HUES6 (cell line): ENCODE measurements at regions not wholly inside any gene's neighbourhood (a gene's known extent, or its start where the extent isn't known, plus 50 kb on each side); places are given as distances from the start of the nearest gene placed in this dataset.
"Not testable (repeated sequence)": the region's sequence is repeated elsewhere in the genome, so short reads cannot be mapped to it uniquely, and the experiment has no call there.

Source experiments
- H3K27ac ChIP-seq: 2 replicates; pipeline ENCODE4 v1.7.0; 2013; ENCODE audit warnings: low read depth, mild to moderate bottlenecking, low read length, inconsistent platforms
- H3K27me3 ChIP-seq: 2 replicates; pipeline ENCODE4 v1.6.1; 2013; ENCODE audit warnings: low read length; ENCODE audit not compliant: control insufficient read depth, insufficient read depth
- H3K36me3 ChIP-seq: 2 replicates; pipeline ENCODE4 v1.6.1; 2013; ENCODE audit warnings: low read length; ENCODE audit not compliant: control insufficient read depth, insufficient read depth
- H3K4me1 ChIP-seq: 2 replicates; pipeline ENCODE4 v1.6.1; 2013; ENCODE audit warnings: low read length; ENCODE audit not compliant: control insufficient read depth, insufficient read depth
- H3K4me3 ChIP-seq: 2 replicates; pipeline ENCODE4 v1.5.1; 2013; ENCODE audit warnings: low read depth, low read length
- H3K9ac ChIP-seq: one replicate; pipeline ENCODE4 v1.6.1; 2013; ENCODE audit warnings: mild to moderate bottlenecking, low read length
- H3K9me3 ChIP-seq: 2 replicates; pipeline ENCODE4 v1.6.1; 2013; ENCODE audit warnings: low read depth, low read length; ENCODE audit not compliant: control insufficient read depth, insufficient read depth

DNA sequence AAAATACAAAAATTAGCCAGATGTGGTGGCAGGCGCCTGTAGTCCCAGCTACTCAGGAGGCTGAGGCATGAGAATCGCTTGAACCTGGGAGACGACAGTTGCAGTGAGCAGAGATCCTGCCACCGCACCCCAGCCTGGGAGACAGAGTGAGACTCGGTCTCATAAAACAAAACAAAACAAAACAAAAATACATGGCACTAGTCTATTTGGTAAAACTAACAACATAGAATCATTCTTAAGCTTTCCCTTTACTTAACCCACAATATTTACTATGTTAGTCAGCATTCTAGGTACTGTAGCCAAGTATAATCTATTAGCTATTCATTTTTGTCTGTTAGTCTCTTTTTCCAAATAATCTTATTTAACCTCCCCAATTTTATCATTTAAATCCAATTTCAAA lies 1482.8 kb downstream of the SLITRK5 start:
- Histone ChIP-seq H3K9me3 (peaks cover 3% of the 10 kb centered on the region; the same call in 1 of the 2 replicates), H3K36me3 (no peaks in the 10 kb centered on the region), H3K27ac (no peak overlapping the region), H3K9ac (no peak overlapping the region), H3K4me1 (no peaks in the 10 kb centered on the region), H3K27me3 (no peaks in the 10 kb centered on the region), H3K4me3 (no peak overlapping the region)

DNA sequence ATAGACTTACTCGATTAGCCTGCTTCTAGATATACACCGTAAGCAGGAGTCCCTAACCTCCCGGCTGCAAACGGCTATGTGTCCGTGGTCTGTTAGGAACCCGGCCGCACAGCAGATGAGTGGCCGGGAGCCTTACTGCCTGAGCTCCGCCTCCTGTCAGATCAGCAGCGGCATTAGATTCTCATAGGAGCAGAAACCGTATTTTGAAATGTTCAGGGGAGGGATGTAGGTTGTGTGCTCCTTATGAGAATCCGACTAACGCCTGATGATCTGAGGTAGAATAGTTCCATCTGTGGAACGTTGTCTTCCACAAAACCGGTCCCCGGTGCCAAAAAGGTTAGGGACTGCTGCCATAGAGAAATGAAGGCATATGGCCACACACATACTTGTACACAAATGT lies 1491.9 kb downstream of the SLITRK5 start:
- no peaks in the 10 kb centered on the region for H3K4me1 ChIP-seq
- no peaks in the 10 kb centered on the region for H3K27me3 ChIP-seq
- no peak overlapping the region for H3K27ac ChIP-seq
- no peaks in the 10 kb centered on the region for H3K36me3 ChIP-seq
- H3K9ac ChIP-seq: no peak overlapping the region
- H3K9me3 ChIP-seq: no peaks in the 10 kb centered on the region
- H3K4me3 ChIP-seq: no peak overlapping the region

DNA sequence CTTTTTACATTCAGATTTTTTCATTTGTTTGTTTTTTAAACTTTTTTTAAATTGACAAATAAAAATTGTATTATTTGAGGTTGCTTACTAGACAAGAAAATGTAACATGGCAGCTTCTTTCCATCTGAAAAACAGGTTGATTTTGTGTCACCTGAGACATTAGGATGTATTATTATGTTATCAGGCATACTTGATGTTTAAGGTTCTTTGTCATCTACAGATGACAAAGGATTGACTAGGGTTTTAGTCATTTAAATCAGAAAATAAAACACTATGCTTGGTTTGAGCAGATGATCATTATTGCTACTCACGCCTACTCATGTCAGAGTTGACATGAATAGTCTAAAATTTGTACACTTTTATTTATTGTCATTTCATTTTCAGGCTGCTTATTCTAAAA lies 1494.5 kb downstream of the SLITRK5 start:
- Histone ChIP-seq H3K9ac (no peak overlapping the region), H3K27ac (no peak overlapping the region), H3K9me3 (no peaks in the 10 kb centered on the region), H3K4me3 (no peak overlapping the region), H3K36me3 (no peaks in the 10 kb centered on the region), H3K27me3 (no peaks in the 10 kb centered on the region), H3K4me1 (no peaks in the 10 kb centered on the region)

DNA sequence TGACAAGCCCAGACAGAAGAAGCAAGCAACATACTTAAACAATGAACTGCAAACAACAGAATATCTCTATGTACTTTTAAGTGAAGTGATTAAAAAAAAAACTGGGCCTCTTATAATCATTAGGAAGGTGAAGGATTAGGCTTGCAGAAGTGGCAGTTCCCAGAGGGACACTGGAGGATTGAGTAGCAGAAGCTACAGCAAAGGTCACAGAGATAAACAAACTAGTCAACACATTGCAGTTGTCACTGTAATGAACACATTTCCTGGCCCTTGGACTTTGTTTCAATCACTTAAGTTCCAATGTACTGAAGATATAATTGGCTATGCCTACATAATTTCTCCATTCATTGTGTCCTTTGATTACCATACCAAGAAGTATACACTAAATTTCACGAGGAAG lies 1498.8 kb downstream of the SLITRK5 start:
- no peaks in the 10 kb centered on the region for H3K36me3 ChIP-seq
- no peak overlapping the region for H3K4me3 ChIP-seq
- no peaks in the 10 kb centered on the region for H3K9me3 ChIP-seq
- H3K4me1 ChIP-seq: no peaks in the 10 kb centered on the region
- H3K9ac ChIP-seq: no peak overlapping the region
- no peaks in the 10 kb centered on the region for H3K27me3 ChIP-seq
- H3K27ac ChIP-seq: no peak overlapping the region

DNA sequence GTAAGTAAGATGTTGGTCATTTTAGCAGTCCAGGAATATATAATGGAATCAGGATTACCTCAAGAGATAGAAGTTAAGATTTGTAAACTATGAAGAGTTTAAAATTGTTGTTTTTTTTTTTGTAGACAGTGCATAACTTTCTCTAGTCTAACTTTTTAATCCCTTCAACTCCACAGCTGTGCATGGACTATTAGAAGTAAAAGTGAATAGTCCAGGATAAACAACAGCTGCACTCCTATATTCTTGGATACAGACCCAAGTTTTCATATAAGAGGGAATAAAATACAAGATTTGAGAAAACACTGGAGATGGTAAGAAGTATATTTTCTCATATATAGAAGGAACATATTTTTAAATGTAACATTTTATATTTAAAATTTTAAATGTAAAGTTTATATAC lies 1509.9 kb downstream of the SLITRK5 start:
- H3K36me3 ChIP-seq: no peaks in the 10 kb centered on the region
- no peak overlapping the region for H3K9ac ChIP-seq
- no peak overlapping the region for H3K4me3 ChIP-seq
- H3K27me3 ChIP-seq: no peaks in the 10 kb centered on the region
- H3K9me3 ChIP-seq: peaks cover 15% of the 10 kb centered on the region; the same call in 1 of the 2 replicates
- H3K27ac ChIP-seq: no peak overlapping the region
- no peaks in the 10 kb centered on the region for H3K4me1 ChIP-seq

DNA sequence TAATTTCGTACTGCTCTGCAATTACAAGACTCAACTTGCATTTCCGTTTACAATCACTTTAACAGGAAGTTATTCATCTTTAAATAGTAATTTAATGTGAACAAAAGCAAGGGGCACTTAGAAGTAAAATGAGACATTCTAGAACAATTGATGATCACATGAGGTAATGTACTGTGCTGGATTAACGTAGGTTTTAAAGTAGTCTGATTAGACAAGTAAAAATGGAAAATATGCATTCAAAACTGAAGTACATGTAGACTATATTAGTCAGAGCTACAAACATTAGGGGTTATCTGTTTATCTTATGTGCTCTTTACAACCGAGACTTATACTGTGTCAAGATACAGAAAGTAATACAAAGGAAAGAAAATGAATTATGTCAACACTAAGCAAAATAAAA lies 1528.0 kb downstream of the SLITRK5 start:
- H3K9me3 ChIP-seq: no peaks in the 10 kb centered on the region
- no peak overlapping the region for H3K4me3 ChIP-seq
- no peak overlapping the region for H3K27ac ChIP-seq
- no peaks in the 10 kb centered on the region for H3K36me3 ChIP-seq
- H3K9ac ChIP-seq: no peak overlapping the region
- H3K27me3 ChIP-seq: no peaks in the 10 kb centered on the region
- H3K4me1 ChIP-seq: no peaks in the 10 kb centered on the region

DNA sequence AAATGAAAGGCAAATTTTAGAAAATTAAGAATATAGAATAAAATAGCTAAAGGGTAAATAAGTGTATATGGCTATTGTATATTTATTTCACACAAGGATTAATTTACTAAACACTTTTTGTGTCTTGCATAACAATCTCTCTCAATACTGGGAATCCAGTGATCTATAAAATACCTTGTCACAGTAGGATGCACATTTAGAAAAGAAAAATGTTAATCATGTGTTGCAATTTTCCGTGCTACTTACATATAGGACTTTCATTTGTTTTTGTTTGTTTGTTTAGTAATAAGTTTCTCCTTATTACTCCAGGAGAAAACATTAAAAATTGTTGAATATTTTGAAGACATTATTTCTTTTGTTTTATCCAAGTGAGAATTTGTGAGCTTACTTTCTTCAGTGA lies 1533.3 kb downstream of the SLITRK5 start:
- peaks cover 3% of the 10 kb centered on the region; the same call in 1 of the 2 replicates for H3K4me1 ChIP-seq
- H3K9ac ChIP-seq: no peak overlapping the region
- H3K4me3 ChIP-seq: no peak overlapping the region
- H3K27me3 ChIP-seq: no peaks in the 10 kb centered on the region
- no peaks in the 10 kb centered on the region for H3K9me3 ChIP-seq
- H3K27ac ChIP-seq: no peak overlapping the region
- no peaks in the 10 kb centered on the region for H3K36me3 ChIP-seq

DNA sequence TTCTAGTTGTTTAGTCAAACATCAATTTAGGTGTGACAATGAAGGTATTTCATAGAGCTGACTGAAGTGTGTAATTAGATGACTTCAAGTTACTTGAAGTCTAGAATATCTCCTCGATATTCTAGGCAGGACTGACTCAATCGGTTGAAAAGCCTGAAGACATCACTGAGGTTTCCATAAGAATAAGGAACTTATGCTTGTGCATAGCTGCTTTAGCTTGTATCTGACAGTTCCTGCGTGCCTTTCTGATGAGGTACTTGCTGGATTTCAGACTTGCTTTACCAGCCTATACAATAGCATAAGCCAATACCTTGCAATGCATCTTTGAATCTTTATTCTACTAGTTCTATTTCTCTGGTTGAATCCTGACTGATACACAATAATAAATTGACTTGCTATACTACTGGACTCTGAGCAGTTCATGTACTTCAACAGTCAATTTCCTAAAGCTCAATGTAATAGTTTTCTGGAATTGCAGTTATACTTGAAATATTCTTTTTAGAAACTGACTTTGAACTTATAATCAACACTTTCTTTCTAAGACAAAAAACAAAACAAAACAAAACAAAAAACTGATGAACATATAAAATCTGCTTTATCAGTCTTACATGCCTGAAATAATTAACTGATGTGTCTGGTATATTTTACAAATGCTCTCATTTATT lies 1534.8 kb downstream of the SLITRK5 start:
- no peaks in the 10 kb centered on the region for H3K36me3 ChIP-seq
- no peak overlapping the region for H3K4me3 ChIP-seq
- H3K27ac ChIP-seq: no peak overlapping the region
- no peak overlapping the region for H3K9ac ChIP-seq
- H3K4me1 ChIP-seq: peaks cover 3% of the 10 kb centered on the region; the same call in 1 of the 2 replicates
- H3K9me3 ChIP-seq: no peaks in the 10 kb centered on the region
- no peaks in the 10 kb centered on the region for H3K27me3 ChIP-seq

DNA sequence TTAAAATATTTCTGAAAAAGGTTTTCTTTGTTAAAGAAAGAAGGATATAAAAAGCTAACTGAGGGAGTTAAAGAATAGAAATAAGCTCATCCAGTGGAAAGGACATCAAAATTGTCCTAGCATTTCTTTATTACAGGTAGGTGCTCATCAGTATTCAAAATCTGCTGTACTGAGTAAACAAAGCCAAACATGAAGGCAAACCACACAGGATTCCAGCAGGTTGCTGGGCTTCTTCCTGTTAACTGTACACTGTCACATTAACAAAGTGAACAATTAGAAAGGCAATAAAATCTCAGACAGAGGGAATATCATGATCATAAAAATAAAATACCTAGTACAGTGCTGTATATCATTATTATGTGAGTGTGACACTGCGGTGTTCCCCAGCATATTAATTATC lies 1541.0 kb downstream of the SLITRK5 start:
- H3K4me3 ChIP-seq: no peak overlapping the region
- H3K27ac ChIP-seq: no peak overlapping the region
- H3K36me3 ChIP-seq: no peaks in the 10 kb centered on the region
- H3K27me3 ChIP-seq: no peaks in the 10 kb centered on the region
- H3K9ac ChIP-seq: no peak overlapping the region
- no peaks in the 10 kb centered on the region for H3K9me3 ChIP-seq
- H3K4me1 ChIP-seq: no peaks in the 10 kb centered on the region

DNA sequence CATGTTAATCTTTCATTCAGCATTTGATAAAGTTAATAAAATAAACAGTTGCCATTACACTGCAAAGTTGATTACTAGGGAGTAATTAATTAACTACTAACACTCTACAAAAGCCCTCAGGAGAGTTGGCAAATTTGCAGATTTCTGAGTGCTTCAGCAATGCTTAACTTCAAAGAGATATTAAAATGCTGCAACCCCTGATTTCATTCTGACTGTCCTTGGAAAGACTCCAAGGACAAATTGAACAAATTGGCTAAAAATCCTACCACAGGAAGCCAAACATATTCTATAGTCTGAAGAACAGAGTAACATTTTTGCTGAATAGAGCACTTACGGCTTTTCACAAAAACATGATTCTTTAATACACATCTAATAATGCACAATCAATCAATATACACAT lies 1543.0 kb downstream of the SLITRK5 start:
- Histone ChIP-seq H3K9me3 (no peaks in the 10 kb centered on the region), H3K27ac (no peak overlapping the region), H3K9ac (no peak overlapping the region), H3K4me3 (no peak overlapping the region), H3K4me1 (no peaks in the 10 kb centered on the region), H3K36me3 (no peaks in the 10 kb centered on the region), H3K27me3 (no peaks in the 10 kb centered on the region)

DNA sequence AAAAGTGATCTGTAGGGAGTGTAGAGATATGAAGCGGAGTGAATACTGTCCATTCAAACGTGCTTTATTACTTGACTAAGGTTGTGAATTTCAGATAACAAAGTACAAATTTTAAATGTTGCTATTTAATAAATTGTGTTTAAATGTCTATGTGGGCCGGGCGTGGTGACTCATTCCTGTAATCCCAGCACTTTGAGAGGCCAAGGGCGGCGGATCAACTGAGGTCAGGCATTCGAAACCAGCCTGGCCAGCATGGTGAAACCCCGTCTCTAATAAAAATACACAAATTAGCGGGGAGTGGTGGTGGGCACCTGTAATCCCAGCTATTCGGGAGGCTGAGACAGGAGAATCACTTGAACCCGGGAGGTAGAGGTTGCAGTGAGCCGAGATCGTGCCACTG lies 1544.1 kb downstream of the SLITRK5 start:
- not testable (repeated sequence) for H3K4me1 ChIP-seq, H3K9ac ChIP-seq, H3K27ac ChIP-seq, H3K27me3 ChIP-seq, H3K36me3 ChIP-seq, H3K9me3 ChIP-seq, H3K4me3 ChIP-seq

DNA sequence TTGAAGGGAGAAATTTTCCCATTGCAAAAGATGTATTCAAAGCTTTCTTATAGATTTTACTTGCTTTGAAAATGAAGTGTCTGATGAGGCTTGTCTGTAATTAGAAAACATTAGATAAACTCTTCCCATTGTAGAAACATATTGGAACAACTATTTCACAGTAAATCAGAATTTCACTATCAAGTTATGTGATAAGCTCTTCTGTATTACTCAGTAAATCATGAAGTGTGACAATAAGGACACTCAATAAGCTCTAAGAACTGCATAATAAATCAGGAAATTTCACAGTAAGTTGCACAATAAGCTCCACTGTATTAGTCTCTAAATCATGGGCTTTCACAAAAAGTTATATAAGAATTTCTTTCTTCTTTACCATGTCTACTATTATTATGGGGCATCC lies 1546.6 kb downstream of the SLITRK5 start:
- Histone ChIP-seq H3K9me3 (peaks cover 17% of the 10 kb centered on the region), H3K27ac (no peak overlapping the region), H3K4me3 (no peak overlapping the region), H3K4me1 (no peaks in the 10 kb centered on the region), H3K36me3 (no peaks in the 10 kb centered on the region), H3K9ac (no peak overlapping the region), H3K27me3 (no peaks in the 10 kb centered on the region)
